GM18867 (cell line): ENCODE measurements at regions not wholly inside any gene's neighbourhood (a gene's known extent, or its start where the extent isn't known, plus 50 kb on each side); places are given as distances from the start of the nearest gene placed in this dataset.

Experiments used
- ATAC-seq: cut with Tn5 transposase; IDR thresholded peaks from one replicate; pipeline ENCODE4 v1.9.1; 2021; ENCODE audit warnings: mild to moderate bottlenecking, moderate library complexity; ENCODE audit not compliant: unreplicated experiment

DNA sequence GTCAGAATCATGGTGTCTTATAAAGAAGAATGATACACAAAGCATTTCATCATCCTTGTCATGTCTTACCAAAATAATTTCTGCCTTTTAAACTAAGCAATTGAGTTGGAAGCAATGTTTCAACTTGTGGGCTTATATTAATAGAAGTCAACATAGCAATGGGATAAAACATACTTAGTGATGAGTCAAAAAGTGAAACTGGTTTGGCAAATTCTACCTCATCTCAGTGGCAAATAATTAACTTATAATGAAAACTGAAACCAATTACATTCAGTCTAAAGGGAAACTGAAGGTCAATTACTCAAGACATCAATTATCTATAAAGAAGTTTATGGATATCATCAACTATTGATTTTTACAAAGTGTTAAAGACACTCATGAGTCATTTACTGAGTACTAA is 463.8 kb downstream of the BMP2 start:
- ATAC-seq = peak; percentile 87

DNA sequence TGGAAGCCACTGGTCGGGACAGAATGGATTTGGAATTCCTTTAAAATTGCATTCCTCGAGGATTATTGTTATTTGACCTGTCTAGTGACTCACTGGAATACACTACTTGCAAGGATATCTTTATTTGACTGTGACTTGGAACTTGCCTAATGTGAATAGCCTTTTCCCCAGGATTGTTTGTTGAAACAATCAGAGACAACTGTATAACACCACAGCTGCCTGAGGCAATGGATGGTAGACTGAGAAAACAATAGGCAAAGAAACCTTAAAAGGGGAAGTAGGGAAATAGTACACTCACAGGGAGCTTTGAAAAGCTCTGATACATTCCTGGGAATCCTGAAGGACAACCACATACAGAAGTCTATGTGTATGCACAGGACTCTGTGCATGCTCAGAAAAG is 465.3 kb downstream of the BMP2 start:
- ATAC-seq = no peak

- ATAC-seq = no peak
Measured at GRCh38 chr20:7237251-7237650, 469.8 kb downstream of the BMP2 start.

- no peak for ATAC-seq
Measured at GRCh38 chr20:7240490-7240889, 473.0 kb downstream of the BMP2 start.

GRCh38 chr20:7248281-7249201 is 481.1 kb downstream of the BMP2 start:
- ATAC-seq = no peak

DNA sequence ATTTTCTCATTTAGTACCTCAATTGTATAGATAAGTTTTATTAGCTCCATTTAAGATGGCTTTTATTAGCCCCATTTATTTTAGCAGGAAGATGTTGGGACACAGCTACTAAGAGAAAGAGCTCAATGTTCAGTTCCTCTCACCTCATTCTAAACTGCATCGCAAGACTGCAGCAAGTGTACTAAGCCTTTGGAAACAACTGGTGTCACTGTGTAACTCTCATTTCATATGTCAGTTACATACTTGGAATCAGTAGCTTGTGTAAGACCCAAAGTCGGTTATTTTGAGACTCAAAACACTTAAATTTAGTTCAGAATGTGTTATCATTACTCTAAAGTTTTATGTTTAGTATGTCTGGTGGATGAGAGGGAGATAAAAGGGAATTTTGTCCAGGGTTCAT is 482.9 kb downstream of the BMP2 start:
- no peak for ATAC-seq

DNA sequence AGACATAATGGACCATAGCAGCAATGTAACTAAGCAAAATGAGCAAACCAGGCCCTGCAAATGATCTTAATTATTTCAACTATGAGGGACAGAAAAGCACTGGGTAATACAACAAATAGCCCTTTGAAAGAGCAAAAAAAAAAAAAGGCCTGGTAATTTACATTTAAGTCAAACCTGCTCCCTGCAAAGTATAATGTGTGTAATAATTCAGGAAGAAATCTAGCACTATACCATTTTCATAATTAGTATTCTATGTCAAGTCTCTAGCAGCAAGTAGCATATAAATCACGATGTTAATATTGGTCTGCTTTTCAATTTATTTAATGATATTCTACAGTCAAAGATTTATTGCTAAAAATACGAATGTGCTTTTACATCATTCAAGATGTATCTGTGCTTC is 489.6 kb downstream of the BMP2 start:
- ATAC-seq = no peak

GRCh38 chr20:7257692-7258466 is 490.4 kb downstream of the BMP2 start:
- no peak for ATAC-seq

DNA sequence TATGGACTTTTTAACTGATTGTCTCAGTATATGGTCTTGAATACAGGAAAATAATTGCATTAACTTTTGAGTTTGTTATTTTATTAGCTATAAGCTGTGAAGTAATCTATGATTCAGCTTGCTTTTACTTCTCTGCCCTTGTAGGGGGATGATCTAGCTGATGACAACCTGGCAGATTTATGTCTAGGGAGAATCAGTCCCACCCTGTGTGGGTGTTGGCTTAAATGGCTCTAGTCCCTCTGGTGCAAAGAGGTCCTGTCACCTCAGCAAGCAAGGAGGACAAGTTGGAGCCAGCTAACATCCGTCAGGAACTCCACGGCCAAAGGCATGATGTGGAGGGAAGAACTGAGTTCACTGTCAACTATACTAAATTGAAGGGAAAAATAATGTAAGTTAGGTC is 495.3 kb downstream of the BMP2 start:
- no peak for ATAC-seq

DNA sequence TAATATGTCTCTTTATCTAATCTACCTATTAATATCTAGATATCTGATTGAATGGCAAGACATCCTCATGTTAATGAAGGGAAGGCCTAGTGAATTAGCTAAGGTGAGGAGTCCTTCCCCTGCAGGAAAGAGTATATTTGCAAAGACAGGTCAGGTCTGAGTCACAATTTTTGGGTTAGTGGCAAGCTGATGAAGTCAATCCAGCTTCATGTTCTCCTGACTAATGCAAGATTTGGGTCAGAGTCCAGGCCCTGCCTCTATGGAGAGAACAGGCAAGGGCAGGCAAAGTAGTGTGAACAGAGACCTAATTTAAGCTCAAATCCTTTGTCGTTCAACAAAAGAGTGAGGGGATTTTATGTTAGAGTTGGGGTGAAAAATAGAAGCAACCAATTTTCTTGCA is 496.7 kb downstream of the BMP2 start:
- ATAC-seq = no peak

DNA sequence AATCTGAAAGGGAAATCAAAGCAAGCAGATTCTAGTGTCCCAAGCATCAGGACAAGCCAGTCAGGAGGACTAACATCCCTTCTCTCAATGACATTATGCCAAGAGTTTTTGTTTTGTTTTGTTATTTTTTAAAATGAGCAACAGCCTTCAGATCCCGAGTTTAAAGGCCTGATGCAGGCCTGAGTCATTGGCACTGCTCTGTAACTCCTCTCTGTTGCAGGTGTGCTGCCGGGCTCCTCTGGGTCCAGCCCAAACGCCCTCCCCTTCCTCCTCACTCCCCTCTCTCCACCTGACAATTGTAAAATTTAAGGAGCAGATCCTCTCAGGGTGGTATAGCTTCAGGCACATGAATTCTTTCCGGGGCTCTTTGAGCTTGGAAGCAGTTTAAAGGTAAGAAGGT is 502.0 kb downstream of the BMP2 start:
- no peak for ATAC-seq

- ATAC-seq = no peak
Measured at GRCh38 chr20:7272512-7272911, 505.0 kb downstream of the BMP2 start.

GRCh38 chr20:7274870-7275269 is 507.4 kb downstream of the BMP2 start:
- ATAC-seq = no peak

DNA sequence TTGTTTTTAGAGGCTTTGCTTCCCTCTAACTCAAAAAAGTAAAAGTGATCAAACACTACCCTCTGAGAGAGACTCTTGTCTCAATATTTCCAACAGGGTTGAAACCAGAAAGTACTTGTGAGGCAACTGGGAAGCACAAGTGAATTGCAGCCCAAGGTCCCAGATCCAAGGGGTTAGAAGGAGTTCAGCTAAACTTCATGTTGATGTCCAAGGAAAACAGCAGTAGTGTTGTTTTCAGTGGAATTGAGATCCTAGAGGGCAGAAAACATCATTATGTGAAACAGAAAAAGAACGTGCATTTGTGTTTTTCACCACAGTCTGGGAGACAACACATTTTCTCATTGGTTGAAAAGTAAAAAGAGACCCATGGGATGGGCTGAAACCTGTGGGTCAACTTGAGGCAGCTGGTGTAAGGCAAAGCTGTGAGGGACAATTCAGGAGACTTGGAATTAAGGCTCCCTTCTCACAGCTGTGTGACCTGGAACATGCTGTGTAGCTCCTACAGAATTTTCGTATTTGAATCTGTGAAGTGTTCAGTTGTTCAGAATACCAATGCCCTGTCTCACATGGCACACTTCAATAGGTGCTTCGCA is 508.3 kb downstream of the BMP2 start:
- no peak for ATAC-seq

- peak; percentile 89 for ATAC-seq
Measured at GRCh38 chr20:7285918-7286556, 518.6 kb downstream of the BMP2 start.

GRCh38 chr20:7291323-7291943 is 523.9 kb downstream of the BMP2 start:
- ATAC-seq = no peak

- ATAC-seq = no peak
Measured at GRCh38 chr20:7291946-7292345, 524.5 kb downstream of the BMP2 start.

- ATAC-seq = no peak
Measured at GRCh38 chr20:7294816-7295360, 527.4 kb downstream of the BMP2 start.

GRCh38 chr20:7301807-7302206 is 534.3 kb downstream of the BMP2 start:
- no peak for ATAC-seq

GRCh38 chr20:7302250-7302649 is 534.8 kb downstream of the BMP2 start:
- no peak for ATAC-seq
